ENCODE measurements at regions not wholly inside any gene's neighbourhood (a gene's known extent, or its start where the extent isn't known, plus 50 kb on each side); places are given as distances from the start of the nearest gene placed in this dataset.
"Not testable (repeated sequence)": the region's sequence is repeated elsewhere in the genome, so short reads cannot be mapped to it uniquely, and the experiment has no call there.

DNA sequence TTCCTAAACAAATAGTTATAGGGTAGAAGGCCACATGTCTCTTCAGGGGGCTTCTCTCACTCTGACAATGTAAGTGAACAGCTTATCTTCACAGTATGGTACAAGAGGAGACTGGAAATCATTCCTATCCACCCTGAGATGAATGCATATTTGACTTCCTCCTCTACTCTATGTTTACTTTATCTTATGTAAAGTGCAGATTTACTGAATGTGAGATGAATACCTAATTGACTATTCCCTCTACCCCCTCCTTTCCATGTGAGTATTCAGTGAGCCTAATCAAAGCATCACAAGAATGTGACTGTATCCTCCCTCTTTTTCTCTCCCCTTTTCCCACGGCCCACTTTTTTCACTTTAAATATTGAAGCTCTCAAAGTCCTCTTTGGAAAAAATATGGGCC lies 132.5 kb downstream of the BACH1 start:
- H3K4me3 Mint-ChIP-seq, result no peak overlapping the region
- no peaks in the 10 kb centered on the region for H3K27me3 Mint-ChIP-seq
- H3K4me1 Mint-ChIP-seq, result peaks cover 13% of the 10 kb centered on the region
- H3K36me3 Mint-ChIP-seq, result peaks cover 18% of the 10 kb centered on the region
- no peak for ATAC-seq
- H3K9me3 Mint-ChIP-seq, result no peaks in the 10 kb centered on the region
- H3K27ac Mint-ChIP-seq, result no peak overlapping the region

DNA sequence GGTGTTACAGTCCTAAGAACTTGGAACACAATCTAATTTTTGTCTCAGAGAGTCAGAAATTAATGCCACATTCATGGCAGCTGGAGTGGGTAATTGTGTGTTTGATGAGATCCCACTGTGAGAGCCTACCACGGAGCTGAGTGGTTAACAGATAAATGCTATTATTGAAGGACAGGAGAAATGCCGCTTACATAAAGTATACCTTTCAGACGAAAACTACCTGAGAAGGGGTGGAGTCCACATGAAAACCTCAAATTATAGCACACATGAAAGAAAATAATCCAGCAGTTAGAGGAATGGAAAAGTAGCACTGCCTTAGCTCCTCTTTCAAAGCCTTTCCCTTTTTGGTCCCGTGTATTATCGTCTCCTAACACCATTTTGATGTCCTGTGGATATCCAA lies 133.0 kb downstream of the BACH1 start:
- Mint-ChIP-seq H3K4me3 (no peak overlapping the region), H3K9me3 (no peaks in the 10 kb centered on the region), H3K27ac (no peak overlapping the region), H3K27me3 (no peaks in the 10 kb centered on the region), H3K4me1 (peaks cover 13% of the 10 kb centered on the region), H3K36me3 (peaks cover 24% of the 10 kb centered on the region)
- ATAC-seq, result no peak

DNA sequence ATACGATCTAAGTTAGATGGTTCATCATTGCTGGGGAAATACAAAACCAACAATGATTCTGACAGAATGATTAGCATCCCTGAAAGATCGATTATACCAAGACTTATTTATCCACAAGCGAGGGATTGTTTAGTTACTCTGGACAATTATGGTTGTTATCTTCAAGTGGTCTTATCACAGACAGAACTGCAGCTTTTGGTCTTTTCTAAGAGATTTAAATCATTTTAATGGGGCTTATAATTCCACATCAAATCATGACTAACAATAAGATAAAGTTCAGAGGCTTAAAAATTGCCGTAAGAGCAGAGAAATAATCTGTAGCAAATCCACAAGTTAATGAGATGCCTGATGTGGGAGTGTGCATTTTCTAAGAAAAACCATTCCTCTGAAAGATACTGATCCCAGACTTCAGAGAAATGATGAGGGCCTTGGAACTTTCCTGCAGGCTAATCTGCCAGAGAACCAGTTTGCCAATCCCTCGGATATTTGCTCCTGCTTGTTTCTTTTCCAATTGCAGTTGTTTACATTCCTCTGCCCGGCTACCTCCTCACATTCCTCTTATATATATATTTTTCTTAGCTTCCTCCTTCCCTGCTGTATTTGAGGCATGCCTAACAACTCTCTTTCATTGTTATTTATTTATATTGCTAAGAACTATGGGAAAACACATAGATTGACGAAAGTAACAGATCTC lies 134.8 kb downstream of the BACH1 start:
- H3K4me1 Mint-ChIP-seq, result peaks cover 13% of the 10 kb centered on the region
- H3K27me3 Mint-ChIP-seq, result no peaks in the 10 kb centered on the region
- H3K9me3 Mint-ChIP-seq, result no peaks in the 10 kb centered on the region
- no peak for ATAC-seq
- H3K27ac Mint-ChIP-seq, result peak overlapping the region; percentile 69
- peaks cover 19% of the 10 kb centered on the region for H3K36me3 Mint-ChIP-seq
- H3K4me3 Mint-ChIP-seq, result no peak overlapping the region

DNA sequence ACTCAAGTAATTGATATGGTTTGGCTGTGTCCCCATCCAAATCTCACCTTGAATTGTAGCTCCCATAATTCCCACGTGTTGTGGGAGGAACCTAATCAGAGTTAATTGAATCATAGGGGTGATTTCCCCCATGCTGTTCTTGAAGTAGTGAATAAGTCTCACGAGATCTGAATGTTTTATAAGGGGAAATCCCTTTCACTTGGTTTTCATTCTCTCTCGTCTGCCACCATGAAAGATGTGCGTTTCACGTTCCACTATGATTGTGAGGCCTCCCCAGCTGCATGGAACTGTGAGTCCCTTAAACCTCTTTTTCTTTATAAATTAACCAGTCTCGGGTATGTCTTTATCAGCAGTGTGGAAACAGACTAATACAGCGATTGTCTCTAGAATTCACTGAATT lies 135.4 kb downstream of the BACH1 start:
- H3K27ac Mint-ChIP-seq, result peak overlapping the region; percentile 69
- ATAC-seq, result peak; percentile 53
- no peak overlapping the region for H3K4me3 Mint-ChIP-seq
- H3K4me1 Mint-ChIP-seq, result peaks cover 13% of the 10 kb centered on the region
- H3K27me3 Mint-ChIP-seq, result no peaks in the 10 kb centered on the region
- H3K9me3 Mint-ChIP-seq, result no peaks in the 10 kb centered on the region
- H3K36me3 Mint-ChIP-seq, result peaks cover 19% of the 10 kb centered on the region

DNA sequence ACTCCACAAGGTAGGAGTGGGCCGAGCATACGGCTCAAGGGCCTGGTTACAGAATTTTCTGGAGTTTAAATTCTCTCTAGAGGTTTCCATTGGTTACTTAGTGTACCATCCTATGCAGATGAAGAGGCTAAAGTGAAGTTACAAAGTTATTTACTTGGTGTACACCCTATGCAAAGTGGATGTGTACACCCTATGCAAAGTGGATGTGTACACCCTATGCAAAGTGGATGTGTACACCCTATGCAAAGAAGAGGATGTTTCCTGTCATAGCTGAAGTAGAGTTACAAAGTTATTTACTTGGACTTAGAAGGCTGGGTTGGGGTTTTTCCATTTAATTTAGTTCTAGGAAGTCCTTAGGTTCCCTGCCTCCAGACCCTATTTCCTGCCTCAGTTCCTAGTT lies 136.3 kb downstream of the BACH1 start:
- Mint-ChIP-seq H3K4me1 (peaks cover 13% of the 10 kb centered on the region), H3K36me3 (peaks cover 19% of the 10 kb centered on the region), H3K27ac (peak overlapping the region; percentile 69)
- ATAC-seq, H3K27me3 Mint-ChIP-seq, H3K9me3 Mint-ChIP-seq, H3K4me3 Mint-ChIP-seq: not testable (repeated sequence)

DNA sequence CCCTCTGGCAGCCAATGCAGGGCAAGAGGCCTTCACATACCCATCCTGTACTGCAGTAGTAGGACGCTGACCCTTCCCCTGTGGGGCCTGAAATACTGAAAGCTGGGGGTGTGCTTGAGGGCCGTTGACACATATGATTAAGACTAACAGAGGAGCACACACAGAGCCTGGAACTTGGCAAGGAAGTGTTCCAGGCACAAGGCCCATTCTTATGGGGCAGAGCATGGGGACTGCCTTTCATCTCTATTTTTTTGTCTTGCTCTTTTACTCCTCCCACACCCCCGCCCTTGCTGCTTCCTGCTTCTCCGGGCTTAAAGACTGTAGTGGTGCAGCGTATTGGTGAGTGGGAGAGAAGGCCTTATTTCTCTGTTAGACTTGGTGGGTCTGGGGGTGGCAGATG lies 137.4 kb downstream of the BACH1 start:
- H3K27ac Mint-ChIP-seq, result no peak overlapping the region
- no peaks in the 10 kb centered on the region for H3K27me3 Mint-ChIP-seq
- H3K9me3 Mint-ChIP-seq, result no peaks in the 10 kb centered on the region
- no peak for ATAC-seq
- H3K36me3 Mint-ChIP-seq, result peaks cover 19% of the 10 kb centered on the region
- H3K4me3 Mint-ChIP-seq, result no peak overlapping the region
- H3K4me1 Mint-ChIP-seq, result peaks cover 13% of the 10 kb centered on the region

DNA sequence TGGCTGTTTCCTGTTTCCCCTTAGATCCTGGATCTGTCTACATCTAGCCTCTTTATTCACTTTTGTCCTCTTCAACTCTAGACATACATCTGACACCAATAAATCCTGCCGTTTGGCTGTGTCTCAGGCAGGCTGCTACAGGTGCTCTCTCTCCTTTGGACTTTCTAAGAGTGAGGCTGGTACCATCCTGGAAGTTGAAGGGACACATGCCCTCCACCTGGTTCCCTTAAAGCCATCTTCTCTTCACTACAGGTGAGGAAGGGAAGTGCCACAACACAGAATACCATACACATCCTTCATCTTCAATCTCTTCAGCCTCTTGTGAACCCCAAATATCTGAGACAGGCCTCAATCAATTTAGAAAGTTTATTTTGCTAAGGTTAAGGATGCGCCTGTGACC lies 137.9 kb downstream of the BACH1 start:
- peaks cover 19% of the 10 kb centered on the region for H3K36me3 Mint-ChIP-seq
- no peak overlapping the region for H3K27ac Mint-ChIP-seq
- H3K4me3 Mint-ChIP-seq, result no peak overlapping the region
- peaks cover 13% of the 10 kb centered on the region for H3K4me1 Mint-ChIP-seq
- no peaks in the 10 kb centered on the region for H3K27me3 Mint-ChIP-seq
- H3K9me3 Mint-ChIP-seq, result no peaks in the 10 kb centered on the region
- no peak for ATAC-seq

DNA sequence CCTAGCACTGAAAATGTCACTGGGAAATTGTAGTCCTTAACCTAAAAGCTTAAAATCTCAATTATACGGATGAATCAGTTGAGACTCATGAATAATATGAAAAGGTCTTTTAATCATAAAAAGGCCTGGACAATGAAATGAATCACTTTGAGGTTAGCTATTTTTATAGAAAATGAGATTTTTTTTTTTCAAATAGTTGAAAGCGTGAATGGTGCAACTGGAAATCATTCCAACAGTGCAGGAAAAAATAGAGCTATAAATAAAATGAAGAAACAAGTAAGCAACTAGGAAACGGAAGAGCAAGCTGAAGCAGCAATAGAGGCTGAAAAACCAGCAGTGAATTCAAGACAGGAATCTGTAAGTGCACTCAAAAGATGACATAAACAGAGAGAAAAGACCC lies 142.9 kb downstream of the BACH1 start:
- H3K36me3 Mint-ChIP-seq, result peaks cover 3% of the 10 kb centered on the region
- no peak for ATAC-seq
- no peak overlapping the region for H3K4me3 Mint-ChIP-seq
- H3K4me1 Mint-ChIP-seq, result no peaks in the 10 kb centered on the region
- H3K9me3 Mint-ChIP-seq, result no peaks in the 10 kb centered on the region
- H3K27me3 Mint-ChIP-seq, result no peaks in the 10 kb centered on the region
- H3K27ac Mint-ChIP-seq, result no peak overlapping the region

DNA sequence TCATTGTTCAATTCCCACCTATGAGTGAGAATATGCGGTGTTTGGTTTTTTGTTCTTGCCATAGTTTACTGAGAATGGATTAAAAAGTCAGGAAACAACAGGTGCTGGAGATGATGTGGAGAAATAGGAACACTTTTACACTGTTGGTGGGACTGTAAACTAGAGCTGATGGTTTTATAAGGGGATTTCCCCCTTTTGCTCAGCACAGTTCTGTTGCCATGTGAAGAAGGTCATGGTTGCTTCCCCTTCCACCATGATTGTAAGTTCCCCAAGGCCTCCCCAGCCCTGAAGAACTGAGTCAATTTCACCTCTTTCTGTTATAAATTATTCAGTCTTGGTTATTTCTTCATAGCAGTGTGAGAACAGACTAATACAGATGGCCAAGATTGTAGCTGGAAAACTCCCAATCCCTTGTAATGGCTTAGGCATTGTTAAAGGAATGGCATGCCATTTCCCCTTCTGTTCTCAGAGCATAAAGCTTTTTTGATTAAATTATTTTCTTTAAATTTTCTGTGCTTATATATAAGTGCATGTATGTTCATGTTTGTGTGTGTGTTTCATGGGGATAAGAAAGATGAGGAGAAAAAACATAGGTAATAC lies 144.8 kb downstream of the BACH1 start:
- H3K4me1 Mint-ChIP-seq, result no peaks in the 10 kb centered on the region
- no peaks in the 10 kb centered on the region for H3K27me3 Mint-ChIP-seq
- H3K36me3 Mint-ChIP-seq, result peaks cover 4% of the 10 kb centered on the region
- no peak for ATAC-seq
- H3K27ac Mint-ChIP-seq, result no peak overlapping the region
- H3K4me3 Mint-ChIP-seq, result no peak overlapping the region
- no peaks in the 10 kb centered on the region for H3K9me3 Mint-ChIP-seq

DNA sequence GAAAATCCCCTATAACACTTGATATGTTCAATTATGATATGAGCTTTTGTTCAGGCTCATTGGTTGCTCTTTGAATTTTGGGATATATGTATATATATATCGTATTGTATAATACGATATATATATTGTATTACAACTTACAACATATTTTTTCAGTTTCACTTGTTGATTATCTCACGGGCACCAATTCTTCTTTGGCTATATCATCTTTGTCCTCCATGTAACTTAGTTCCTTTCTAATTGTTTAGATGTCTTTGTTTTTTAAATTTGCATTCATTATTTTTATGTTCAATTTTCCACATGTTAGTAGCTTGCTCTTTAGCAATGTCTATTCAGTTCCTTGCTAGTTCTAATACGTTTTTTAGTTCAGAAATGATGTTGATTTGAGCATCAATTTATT lies 150.0 kb downstream of the BACH1 start:
- H3K9me3 Mint-ChIP-seq, result peaks cover 10% of the 10 kb centered on the region
- H3K36me3 Mint-ChIP-seq, result peaks cover 34% of the 10 kb centered on the region
- no peak for ATAC-seq
- no peak overlapping the region for H3K4me3 Mint-ChIP-seq
- no peaks in the 10 kb centered on the region for H3K27me3 Mint-ChIP-seq
- H3K27ac Mint-ChIP-seq, result no peak overlapping the region
- H3K4me1 Mint-ChIP-seq, result peaks cover 10% of the 10 kb centered on the region

DNA sequence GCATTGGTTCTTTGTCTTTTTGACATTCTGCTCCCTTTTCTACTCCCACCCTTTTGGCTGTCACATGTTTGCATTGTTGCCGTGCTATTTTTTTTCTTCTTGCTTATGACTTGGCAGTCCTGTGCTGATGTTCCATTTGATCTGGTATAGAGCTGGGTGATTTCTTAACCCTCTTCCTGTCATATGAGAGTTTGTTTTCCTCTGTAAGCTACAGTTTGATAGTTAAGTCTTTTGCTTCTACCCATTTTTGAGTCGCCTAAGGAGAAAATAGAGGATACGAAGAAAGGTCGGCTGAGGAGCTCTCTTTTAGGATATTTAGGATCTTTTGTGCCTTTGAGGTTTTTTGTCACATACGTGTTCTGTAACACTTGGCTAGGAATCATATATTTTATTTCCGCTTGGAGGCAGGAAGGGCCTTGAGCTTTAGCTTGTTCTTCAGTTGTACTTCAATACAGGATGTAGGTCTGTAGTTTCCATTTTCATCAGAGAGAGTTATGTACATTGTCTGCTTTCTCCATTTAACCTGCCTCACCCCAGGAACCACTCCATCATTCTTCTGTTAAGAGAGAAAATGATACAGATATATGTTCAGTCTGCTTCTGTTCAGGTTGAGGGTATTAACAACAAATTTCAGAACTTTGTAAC lies 150.7 kb downstream of the BACH1 start:
- H3K27me3 Mint-ChIP-seq, result no peaks in the 10 kb centered on the region
- no peak for ATAC-seq
- no peak overlapping the region for H3K27ac Mint-ChIP-seq
- no peak overlapping the region for H3K4me3 Mint-ChIP-seq
- H3K36me3 Mint-ChIP-seq, result peaks cover 37% of the 10 kb centered on the region
- H3K9me3 Mint-ChIP-seq, result peaks cover 10% of the 10 kb centered on the region
- H3K4me1 Mint-ChIP-seq, result peaks cover 12% of the 10 kb centered on the region

DNA sequence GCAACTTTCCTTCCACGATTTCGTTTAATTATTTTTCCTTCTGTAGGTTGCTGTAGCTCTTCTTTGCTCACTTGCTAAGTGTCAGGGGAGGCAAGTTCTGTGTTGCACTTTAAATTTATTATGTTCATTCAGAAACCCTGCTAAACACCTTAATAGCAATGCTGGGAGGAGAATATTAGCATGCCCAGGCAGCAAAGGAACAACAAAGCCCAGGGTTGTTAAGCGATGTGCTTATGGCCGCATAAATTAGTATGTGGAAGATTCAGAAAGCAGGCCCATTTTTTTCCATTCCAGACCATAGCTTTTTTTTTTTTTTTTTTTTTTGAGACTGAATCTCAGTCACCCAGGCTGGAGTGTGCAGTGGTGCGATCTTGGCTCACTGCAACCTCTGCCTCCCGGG lies 151.3 kb downstream of the BACH1 start:
- Mint-ChIP-seq H3K36me3 (peaks cover 44% of the 10 kb centered on the region), H3K4me1 (peaks cover 12% of the 10 kb centered on the region), H3K9me3 (peaks cover 10% of the 10 kb centered on the region), H3K4me3 (no peak overlapping the region), H3K27ac (no peak overlapping the region), H3K27me3 (no peaks in the 10 kb centered on the region)
- no peak for ATAC-seq

DNA sequence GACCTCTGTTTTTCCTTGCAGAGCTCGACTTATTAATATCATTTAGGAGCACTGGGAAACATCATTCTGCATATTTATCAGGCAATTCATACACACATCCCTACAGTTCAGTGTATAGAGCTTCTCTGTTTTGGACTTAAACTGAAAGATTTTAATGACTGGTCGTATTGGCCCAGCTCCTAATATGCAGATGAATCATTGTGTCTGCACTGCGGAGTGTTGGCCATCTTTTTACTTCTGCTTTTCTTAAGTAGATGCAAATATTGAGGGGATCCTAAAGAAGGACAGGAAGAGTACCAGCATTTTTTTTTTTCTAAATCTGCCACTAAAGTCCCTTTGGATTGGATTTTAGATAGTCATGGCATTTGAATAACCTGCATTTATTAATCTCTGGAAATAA lies 154.8 kb downstream of the BACH1 start:
- H3K36me3 Mint-ChIP-seq, result peaks cover 53% of the 10 kb centered on the region
- H3K27ac Mint-ChIP-seq, result no peak overlapping the region
- H3K4me1 Mint-ChIP-seq, result peaks cover 12% of the 10 kb centered on the region
- peaks cover 10% of the 10 kb centered on the region for H3K9me3 Mint-ChIP-seq
- H3K4me3 Mint-ChIP-seq, result no peak overlapping the region
- H3K27me3 Mint-ChIP-seq, result no peaks in the 10 kb centered on the region
- peak; percentile 64 for ATAC-seq

DNA sequence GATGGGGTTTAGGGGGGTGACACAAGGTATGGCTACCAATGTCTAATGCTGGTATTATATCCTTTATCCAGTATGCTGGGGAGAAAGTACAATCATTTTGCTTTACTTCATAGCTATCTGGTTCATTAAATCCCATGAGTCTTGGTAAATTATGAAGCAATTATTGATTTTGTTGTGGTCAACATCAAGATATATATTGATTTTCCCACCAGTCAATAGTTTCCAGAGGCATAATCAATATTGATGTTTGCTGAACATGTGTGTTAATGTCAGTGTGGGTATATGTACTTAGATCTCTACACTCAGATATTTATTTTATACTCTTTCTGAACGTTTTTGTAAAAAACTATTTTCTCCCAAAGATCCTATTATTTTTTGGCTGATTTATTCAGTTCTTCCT lies 155.5 kb downstream of the BACH1 start:
- Mint-ChIP-seq H3K27ac (no peak overlapping the region), H3K4me1 (peaks cover 12% of the 10 kb centered on the region), H3K36me3 (peaks cover 46% of the 10 kb centered on the region), H3K4me3 (no peak overlapping the region), H3K27me3 (no peaks in the 10 kb centered on the region), H3K9me3 (peaks cover 5% of the 10 kb centered on the region)
- ATAC-seq, result no peak

DNA sequence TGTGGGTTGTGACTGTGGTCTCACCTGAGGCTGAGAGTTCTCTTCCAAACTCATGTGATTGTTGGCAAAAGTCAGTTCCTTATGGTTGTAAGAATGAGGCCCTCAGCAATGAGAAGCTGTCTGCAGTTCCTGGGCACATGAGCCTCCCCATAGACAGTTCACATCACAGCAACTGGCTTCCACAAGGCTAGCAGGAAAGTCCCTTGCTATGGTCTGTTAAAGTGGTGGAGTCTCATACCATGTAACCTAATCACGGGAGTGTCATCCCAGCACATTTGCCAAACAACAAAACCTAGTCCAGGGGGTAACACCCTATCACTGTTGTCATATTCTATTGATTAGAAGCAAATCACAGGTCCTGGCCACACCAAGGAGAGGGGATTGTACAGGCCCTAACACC lies 163.8 kb downstream of the BACH1 start:
- Mint-ChIP-seq H3K27me3 (no peaks in the 10 kb centered on the region), H3K9me3 (peaks cover 3% of the 10 kb centered on the region), H3K4me3 (no peak overlapping the region), H3K36me3 (peaks cover 41% of the 10 kb centered on the region), H3K27ac (no peak overlapping the region), H3K4me1 (no peaks in the 10 kb centered on the region)
- ATAC-seq, result no peak

DNA sequence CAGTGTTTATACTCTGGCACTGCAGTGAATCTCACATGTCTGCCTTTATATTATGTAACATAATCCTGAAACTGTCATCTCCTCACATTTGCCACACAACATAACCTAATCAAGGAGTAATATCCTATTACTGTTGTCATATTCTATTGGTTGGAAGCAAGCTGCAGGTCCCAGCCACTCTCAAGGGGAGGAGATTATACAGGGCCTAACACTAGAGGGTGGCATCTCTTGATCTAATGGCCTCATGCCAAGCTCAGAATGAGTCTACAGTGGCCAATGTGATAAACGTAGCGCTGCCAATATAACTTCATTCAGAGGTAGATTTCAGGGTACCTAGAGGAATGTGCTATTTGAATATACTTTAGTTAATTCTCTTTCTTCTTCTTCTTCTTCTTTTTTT lies 166.8 kb downstream of the BACH1 start:
- peaks cover 5% of the 10 kb centered on the region for H3K4me1 Mint-ChIP-seq
- H3K36me3 Mint-ChIP-seq, result peaks cover 29% of the 10 kb centered on the region
- no peaks in the 10 kb centered on the region for H3K27me3 Mint-ChIP-seq
- no peak overlapping the region for H3K4me3 Mint-ChIP-seq
- ATAC-seq, result no peak
- H3K27ac Mint-ChIP-seq, result no peak overlapping the region
- H3K9me3 Mint-ChIP-seq, result peaks cover 3% of the 10 kb centered on the region
